GM23338 (cell line): ENCODE measurements at regions not wholly inside any gene's neighbourhood (a gene's known extent, or its start where the extent isn't known, plus 50 kb on each side); places are given as distances from the start of the nearest gene placed in this dataset.

Experiments used
- ATAC-seq: fragments of 200-7000 bp; cut with Tn5 transposase; 3 replicates; pipeline ENCODE4 v1.9.1; 2020
- DNase-seq: peaks from one replicate; pipeline ENCODE4 v3.0.0-alpha.2; 2015; ENCODE audit warnings: low spot score
- H2AFZ ChIP-seq: fragments of 200-600 bp; sonication (generic); 2 replicates; pipeline ENCODE4 v1.8.0; 2016; ENCODE audit warnings: antibody characterized with exemption, mild to moderate bottlenecking, moderate library complexity
- H3F3A ChIP-seq: fragments of 200-600 bp; sonication (generic); replicated peaks from 2 replicates; pipeline ENCODE4 v1.8.0; 2017; ENCODE audit warnings: antibody characterized with exemption, mixed run types, low read depth
- H3K27ac ChIP-seq: fragments of 200-600 bp; sonication (generic); 2 replicates; pipeline ENCODE4 v1.6.1; 2016; ENCODE audit warnings: low read depth
- H3K27me3 ChIP-seq: fragments of 200-600 bp; sonication (generic); 2 replicates; pipeline ENCODE4 v1.8.0; 2016; ENCODE audit warnings: mild to moderate bottlenecking, mixed run types, moderate library complexity; ENCODE audit not compliant: insufficient read depth
- H3K36me3 ChIP-seq: fragments of 200-600 bp; sonication (generic); 2 replicates; pipeline ENCODE4 v1.8.0; 2016; ENCODE audit warnings: mild to moderate bottlenecking; ENCODE audit not compliant: insufficient read depth
- H3K4me1 ChIP-seq: fragments of 200-600 bp; sonication (generic); 2 replicates; pipeline ENCODE4 v1.8.0; 2016; ENCODE audit warnings: mild to moderate bottlenecking, moderate library complexity; ENCODE audit not compliant: insufficient read depth
- H3K4me2 ChIP-seq: fragments of 200-600 bp; sonication (generic); 2 replicates; pipeline ENCODE4 v1.7.1; 2017; ENCODE audit warnings: mixed run types
- H3K4me3 ChIP-seq: fragments of 200-600 bp; sonication (generic); 2 replicates; pipeline ENCODE4 v1.6.1; 2016; ENCODE audit warnings: mixed run types
- H3K79me2 ChIP-seq: fragments of 200-600 bp; sonication (generic); replicated peaks from 2 replicates; pipeline ENCODE4 v1.8.0; 2017; ENCODE audit warnings: mild to moderate bottlenecking; ENCODE audit not compliant: insufficient read depth
- H3K9me2 ChIP-seq: fragments of 200-600 bp; sonication (generic); 2 replicates; pipeline ENCODE4 v1.8.0; 2017; ENCODE audit not compliant: insufficient read depth
- H4K20me1 ChIP-seq: fragments of 200-600 bp; sonication (generic); replicated peaks from 2 replicates; pipeline ENCODE4 v1.8.0; 2017; ENCODE audit warnings: mild to moderate bottlenecking; ENCODE audit not compliant: insufficient read depth
- H3K27ac Mint-ChIP-seq: 2 replicates; pipeline ENCODE4 v1.8.0; 2020; ENCODE audit warnings: inconsistent platforms, mild to moderate bottlenecking, moderate library complexity, mixed read lengths
- H3K27me3 Mint-ChIP-seq: 3 replicates; pipeline ENCODE4 v1.8.0; 2022; ENCODE audit warnings: low read depth, mild to moderate bottlenecking, moderate library complexity, mixed read lengths, inconsistent platforms; ENCODE audit not compliant: insufficient read depth, poor library complexity
- H3K36me3 Mint-ChIP-seq: 3 replicates; pipeline ENCODE4 v1.8.0; 2021; ENCODE audit warnings: low read depth, mild to moderate bottlenecking, inconsistent platforms, moderate library complexity, mixed read lengths
- H3K4me1 Mint-ChIP-seq: 3 replicates; pipeline ENCODE4 v1.8.0; 2020; ENCODE audit warnings: mild to moderate bottlenecking, inconsistent platforms, mixed read lengths
- H3K4me3 Mint-ChIP-seq: 3 replicates; pipeline ENCODE4 v1.8.0; 2021; ENCODE audit warnings: moderate library complexity, mild to moderate bottlenecking, inconsistent platforms, mixed read lengths
- H3K9me3 Mint-ChIP-seq: 3 replicates; pipeline ENCODE4 v1.8.0; 2020; ENCODE audit warnings: moderate library complexity, mild to moderate bottlenecking, inconsistent platforms, mixed read lengths
- CREB1 ChIP-seq: fragments of 250-450 bp; sonication (Bioruptor Pico); IDR thresholded peaks from 2 replicates; pipeline ENCODE4 v1.5.0; 2020; ENCODE audit warnings: low read depth, mild to moderate bottlenecking, moderate library complexity
- EZH2 ChIP-seq: fragments of 200-600 bp; sonication (generic); IDR thresholded peaks from one replicate; pipeline ENCODE4 v1.8.0; 2017; ENCODE audit warnings: antibody characterized with exemption, mild to moderate bottlenecking, low read depth; ENCODE audit not compliant: unreplicated experiment
- EZH2phosphoT487 ChIP-seq: fragments of 200-600 bp; sonication (generic); IDR thresholded peaks from one replicate; pipeline ENCODE4 v1.8.1; 2018; ENCODE audit warnings: antibody characterized with exemption; ENCODE audit not compliant: unreplicated experiment
- JUNB ChIP-seq: IDR thresholded peaks from one replicate; pipeline ENCODE4 v1.6.1; 2016; ENCODE audit warnings: antibody characterized with exemption; ENCODE audit not compliant: unreplicated experiment
- NANOG ChIP-seq: IDR thresholded peaks from 2 replicates; pipeline ENCODE4 v1.6.1; 2016; ENCODE audit warnings: antibody characterized with exemption, borderline replicate concordance
- POLR2AphosphoS5 ChIP-seq: IDR thresholded peaks from 2 replicates; pipeline ENCODE4 v1.6.1; 2016; ENCODE audit warnings: antibody characterized with exemption, low read depth
- STAT1 ChIP-seq: IDR thresholded peaks from one replicate; pipeline ENCODE4 v1.6.1; 2016; ENCODE audit warnings: antibody characterized with exemption; ENCODE audit not compliant: unreplicated experiment
- ZNF114 ChIP-seq: fragments of 250-450 bp; sonication (Bioruptor Pico); IDR thresholded peaks from 2 replicates; pipeline ENCODE4 v1.5.0; 2020; ENCODE audit warnings: mild to moderate bottlenecking, moderate library complexity
- ZNF331 ChIP-seq: fragments of 250-450 bp; sonication (Bioruptor Pico); IDR thresholded peaks from 2 replicates; pipeline ENCODE4 v1.5.0; 2020; ENCODE audit warnings: low read depth, mild to moderate bottlenecking, moderate library complexity
- TF ChIP-seq, protein P1 (sequence below): IDR thresholded peaks from one replicate; pipeline ENCODE4 v1.6.1; 2018; ENCODE audit warnings: antibody characterized with exemption; ENCODE audit not compliant: unreplicated experiment
- TF ChIP-seq, protein P2 (sequence below), 2 experiments: fragments of 200-600 bp in 1 of 2; sonication (generic) in 1 of 2; conservative IDR thresholded peaks; 2 replicates each; pipeline versions ENCODE4 v1.5.1 to v1.6.1; 2016 to 2017; ENCODE audit warnings: antibody characterized with exemption in 2 of 2, low read depth in 2 of 2, mild to moderate bottlenecking in 2 of 2, moderate library complexity in 1 of 2
- TF ChIP-seq, protein P3 (sequence below): fragments of 250-450 bp; sonication (Bioruptor Pico); IDR thresholded peaks from 2 replicates; pipeline ENCODE4 v1.5.0; 2020; ENCODE audit warnings: mild to moderate bottlenecking, moderate library complexity

DNA sequence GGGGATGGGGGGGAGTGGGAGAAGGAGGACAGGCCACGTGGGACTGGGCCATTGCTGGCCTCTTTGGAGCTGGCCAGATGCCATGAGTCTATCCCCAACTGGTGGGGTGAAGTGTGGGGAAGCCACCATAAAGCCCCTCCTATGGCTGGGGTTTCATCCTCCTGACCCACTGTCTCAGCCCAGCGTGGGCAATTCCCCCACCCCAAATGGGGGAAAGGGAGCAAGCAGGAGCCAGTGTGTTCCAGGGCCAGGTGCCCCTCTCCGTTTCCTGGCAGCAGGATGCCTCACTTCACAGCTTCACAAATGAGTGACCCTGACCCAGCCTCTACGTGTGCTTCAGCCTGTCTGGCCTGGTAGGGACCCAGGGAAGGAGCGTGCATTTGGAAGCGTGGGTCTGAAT, 474.7 kb upstream of the HS6ST1 start (continued):
- TF ChIP-seq, protein P1, sequence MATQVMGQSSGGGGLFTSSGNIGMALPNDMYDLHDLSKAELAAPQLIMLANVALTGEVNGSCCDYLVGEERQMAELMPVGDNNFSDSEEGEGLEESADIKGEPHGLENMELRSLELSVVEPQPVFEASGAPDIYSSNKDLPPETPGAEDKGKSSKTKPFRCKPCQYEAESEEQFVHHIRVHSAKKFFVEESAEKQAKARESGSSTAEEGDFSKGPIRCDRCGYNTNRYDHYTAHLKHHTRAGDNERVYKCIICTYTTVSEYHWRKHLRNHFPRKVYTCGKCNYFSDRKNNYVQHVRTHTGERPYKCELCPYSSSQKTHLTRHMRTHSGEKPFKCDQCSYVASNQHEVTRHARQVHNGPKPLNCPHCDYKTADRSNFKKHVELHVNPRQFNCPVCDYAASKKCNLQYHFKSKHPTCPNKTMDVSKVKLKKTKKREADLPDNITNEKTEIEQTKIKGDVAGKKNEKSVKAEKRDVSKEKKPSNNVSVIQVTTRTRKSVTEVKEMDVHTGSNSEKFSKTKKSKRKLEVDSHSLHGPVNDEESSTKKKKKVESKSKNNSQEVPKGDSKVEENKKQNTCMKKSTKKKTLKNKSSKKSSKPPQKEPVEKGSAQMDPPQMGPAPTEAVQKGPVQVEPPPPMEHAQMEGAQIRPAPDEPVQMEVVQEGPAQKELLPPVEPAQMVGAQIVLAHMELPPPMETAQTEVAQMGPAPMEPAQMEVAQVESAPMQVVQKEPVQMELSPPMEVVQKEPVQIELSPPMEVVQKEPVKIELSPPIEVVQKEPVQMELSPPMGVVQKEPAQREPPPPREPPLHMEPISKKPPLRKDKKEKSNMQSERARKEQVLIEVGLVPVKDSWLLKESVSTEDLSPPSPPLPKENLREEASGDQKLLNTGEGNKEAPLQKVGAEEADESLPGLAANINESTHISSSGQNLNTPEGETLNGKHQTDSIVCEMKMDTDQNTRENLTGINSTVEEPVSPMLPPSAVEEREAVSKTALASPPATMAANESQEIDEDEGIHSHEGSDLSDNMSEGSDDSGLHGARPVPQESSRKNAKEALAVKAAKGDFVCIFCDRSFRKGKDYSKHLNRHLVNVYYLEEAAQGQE: no peak
- no peak for TF ChIP-seq EZH2phosphoT487
- TF ChIP-seq ZNF331: no peak
- no peak for TF ChIP-seq JUNB
- no peak for TF ChIP-seq NANOG

DNA sequence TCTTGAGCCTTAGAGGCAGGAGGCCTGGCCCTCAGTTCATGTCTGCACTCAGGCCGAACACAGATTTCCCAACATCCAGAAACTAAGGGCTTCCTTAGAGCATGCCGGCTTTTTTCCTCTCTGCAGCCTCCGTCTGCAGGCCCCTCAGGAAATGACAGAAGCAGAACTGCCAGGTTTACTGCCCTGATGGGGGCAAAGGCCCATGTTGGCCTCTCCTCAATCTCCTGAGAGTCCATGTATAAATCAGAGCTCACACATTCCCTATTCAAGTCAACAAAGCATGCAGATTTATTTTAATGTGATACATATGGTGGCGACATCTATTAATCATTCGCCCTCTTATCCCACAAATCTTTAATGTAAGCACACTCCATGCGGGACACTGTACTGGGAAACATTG, 475.6 kb upstream of the HS6ST1 start:
- no peak for ATAC-seq
- H3K27ac Mint-ChIP-seq: no peak overlapping the region
- DNase-seq: no peak
- no peak for TF ChIP-seq EZH2phosphoT487
- TF ChIP-seq POLR2AphosphoS5: no peak
- no peak for TF ChIP-seq NANOG
- TF ChIP-seq JUNB: no peak
- no peak for TF ChIP-seq STAT1
- TF ChIP-seq, protein P2, sequence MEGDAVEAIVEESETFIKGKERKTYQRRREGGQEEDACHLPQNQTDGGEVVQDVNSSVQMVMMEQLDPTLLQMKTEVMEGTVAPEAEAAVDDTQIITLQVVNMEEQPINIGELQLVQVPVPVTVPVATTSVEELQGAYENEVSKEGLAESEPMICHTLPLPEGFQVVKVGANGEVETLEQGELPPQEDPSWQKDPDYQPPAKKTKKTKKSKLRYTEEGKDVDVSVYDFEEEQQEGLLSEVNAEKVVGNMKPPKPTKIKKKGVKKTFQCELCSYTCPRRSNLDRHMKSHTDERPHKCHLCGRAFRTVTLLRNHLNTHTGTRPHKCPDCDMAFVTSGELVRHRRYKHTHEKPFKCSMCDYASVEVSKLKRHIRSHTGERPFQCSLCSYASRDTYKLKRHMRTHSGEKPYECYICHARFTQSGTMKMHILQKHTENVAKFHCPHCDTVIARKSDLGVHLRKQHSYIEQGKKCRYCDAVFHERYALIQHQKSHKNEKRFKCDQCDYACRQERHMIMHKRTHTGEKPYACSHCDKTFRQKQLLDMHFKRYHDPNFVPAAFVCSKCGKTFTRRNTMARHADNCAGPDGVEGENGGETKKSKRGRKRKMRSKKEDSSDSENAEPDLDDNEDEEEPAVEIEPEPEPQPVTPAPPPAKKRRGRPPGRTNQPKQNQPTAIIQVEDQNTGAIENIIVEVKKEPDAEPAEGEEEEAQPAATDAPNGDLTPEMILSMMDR (conservative IDR thresholded peaks at IDR 0.05; ENCODE audit: low read depth in 2 of 2): no peak
- no peak for TF ChIP-seq ZNF114 (CRISPR knock-in tag)
- TF ChIP-seq CREB1 (CRISPR knock-in tag): no peak
- TF ChIP-seq, protein P3, sequence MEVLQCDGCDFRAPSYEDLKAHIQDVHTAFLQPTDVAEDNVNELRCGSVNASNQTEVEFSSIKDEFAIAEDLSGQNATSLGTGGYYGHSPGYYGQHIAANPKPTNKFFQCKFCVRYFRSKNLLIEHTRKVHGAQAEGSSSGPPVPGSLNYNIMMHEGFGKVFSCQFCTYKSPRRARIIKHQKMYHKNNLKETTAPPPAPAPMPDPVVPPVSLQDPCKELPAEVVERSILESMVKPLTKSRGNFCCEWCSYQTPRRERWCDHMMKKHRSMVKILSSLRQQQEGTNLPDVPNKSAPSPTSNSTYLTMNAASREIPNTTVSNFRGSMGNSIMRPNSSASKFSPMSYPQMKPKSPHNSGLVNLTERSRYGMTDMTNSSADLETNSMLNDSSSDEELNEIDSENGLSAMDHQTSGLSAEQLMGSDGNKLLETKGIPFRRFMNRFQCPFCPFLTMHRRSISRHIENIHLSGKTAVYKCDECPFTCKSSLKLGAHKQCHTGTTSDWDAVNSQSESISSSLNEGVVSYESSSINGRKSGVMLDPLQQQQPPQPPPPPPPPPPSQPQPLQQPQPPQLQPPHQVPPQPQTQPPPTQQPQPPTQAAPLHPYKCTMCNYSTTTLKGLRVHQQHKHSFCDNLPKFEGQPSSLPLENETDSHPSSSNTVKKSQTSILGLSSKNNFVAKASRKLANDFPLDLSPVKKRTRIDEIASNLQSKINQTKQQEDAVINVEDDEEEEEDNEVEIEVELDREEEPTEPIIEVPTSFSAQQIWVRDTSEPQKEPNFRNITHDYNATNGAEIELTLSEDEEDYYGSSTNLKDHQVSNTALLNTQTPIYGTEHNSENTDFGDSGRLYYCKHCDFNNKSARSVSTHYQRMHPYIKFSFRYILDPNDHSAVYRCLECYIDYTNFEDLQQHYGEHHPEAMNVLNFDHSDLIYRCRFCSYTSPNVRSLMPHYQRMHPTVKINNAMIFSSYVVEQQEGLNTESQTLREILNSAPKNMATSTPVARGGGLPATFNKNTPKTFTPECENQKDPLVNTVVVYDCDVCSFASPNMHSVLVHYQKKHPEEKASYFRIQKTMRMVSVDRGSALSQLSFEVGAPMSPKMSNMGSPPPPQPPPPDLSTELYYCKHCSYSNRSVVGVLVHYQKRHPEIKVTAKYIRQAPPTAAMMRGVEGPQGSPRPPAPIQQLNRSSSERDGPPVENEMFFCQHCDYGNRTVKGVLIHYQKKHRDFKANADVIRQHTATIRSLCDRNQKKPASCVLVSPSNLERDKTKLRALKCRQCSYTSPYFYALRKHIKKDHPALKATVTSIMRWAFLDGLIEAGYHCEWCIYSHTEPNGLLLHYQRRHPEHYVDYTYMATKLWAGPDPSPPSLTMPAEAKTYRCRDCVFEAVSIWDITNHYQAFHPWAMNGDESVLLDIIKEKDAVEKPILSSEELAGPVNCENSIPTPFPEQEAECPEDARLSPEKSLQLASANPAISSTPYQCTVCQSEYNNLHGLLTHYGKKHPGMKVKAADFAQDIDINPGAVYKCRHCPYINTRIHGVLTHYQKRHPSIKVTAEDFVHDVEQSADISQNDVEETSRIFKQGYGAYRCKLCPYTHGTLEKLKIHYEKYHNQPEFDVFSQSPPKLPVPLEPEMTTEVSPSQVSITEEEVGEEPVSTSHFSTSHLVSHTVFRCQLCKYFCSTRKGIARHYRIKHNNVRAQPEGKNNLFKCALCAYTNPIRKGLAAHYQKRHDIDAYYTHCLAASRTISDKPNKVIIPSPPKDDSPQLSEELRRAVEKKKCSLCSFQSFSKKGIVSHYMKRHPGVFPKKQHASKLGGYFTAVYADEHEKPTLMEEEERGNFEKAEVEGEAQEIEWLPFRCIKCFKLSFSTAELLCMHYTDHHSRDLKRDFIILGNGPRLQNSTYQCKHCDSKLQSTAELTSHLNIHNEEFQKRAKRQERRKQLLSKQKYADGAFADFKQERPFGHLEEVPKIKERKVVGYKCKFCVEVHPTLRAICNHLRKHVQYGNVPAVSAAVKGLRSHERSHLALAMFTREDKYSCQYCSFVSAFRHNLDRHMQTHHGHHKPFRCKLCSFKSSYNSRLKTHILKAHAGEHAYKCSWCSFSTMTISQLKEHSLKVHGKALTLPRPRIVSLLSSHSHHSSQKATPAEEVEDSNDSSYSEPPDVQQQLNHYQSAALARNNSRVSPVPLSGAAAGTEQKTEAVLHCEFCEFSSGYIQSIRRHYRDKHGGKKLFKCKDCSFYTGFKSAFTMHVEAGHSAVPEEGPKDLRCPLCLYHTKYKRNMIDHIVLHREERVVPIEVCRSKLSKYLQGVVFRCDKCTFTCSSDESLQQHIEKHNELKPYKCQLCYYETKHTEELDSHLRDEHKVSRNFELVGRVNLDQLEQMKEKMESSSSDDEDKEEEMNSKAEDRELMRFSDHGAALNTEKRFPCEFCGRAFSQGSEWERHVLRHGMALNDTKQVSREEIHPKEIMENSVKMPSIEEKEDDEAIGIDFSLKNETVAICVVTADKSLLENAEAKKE (CRISPR knock-in tag): no peak
- TF ChIP-seq EZH2: no peak

More for the DNA sequence above, 475.6 kb upstream of the HS6ST1 start:
- H3F3A ChIP-seq: no peaks in the 10 kb centered on the region
- Mint-ChIP-seq H3K9me3 (no peaks in the 10 kb centered on the region; the same call in 2 of the 3 replicates), H3K4me3 (no peak overlapping the region), H3K36me3 (no peaks in the 10 kb centered on the region), H3K27me3 (peaks cover 3% of the 10 kb centered on the region), H3K4me1 (no peaks in the 10 kb centered on the region)
- no peaks in the 10 kb centered on the region for H3K27me3 ChIP-seq
- no peak overlapping the region for H3K27ac ChIP-seq
- H3K9me2 ChIP-seq: no peaks in the 10 kb centered on the region
- no peak overlapping the region for H3K4me2 ChIP-seq
- no peaks in the 10 kb centered on the region for H3K4me1 ChIP-seq
- H2AFZ ChIP-seq: no peak overlapping the region
- H3K79me2 ChIP-seq: no peaks in the 10 kb centered on the region
- no peaks in the 10 kb centered on the region for H3K36me3 ChIP-seq
- H3K4me3 ChIP-seq: no peak overlapping the region
- no peaks in the 10 kb centered on the region for H4K20me1 ChIP-seq
